DOHH2 (cell line): ENCODE measurements at regions not wholly inside any gene's neighbourhood (a gene's known extent, or its start where the extent isn't known, plus 50 kb on each side); places are given as distances from the start of the nearest gene placed in this dataset.

Experiments
- H3F3A ChIP-seq: fragments of 200-600 bp; sonication (generic), shearing (Covaris generic); 2 replicates; pipeline ENCODE4 v1.6.0; 2016; ENCODE audit warnings: antibody characterized with exemption, mild to moderate bottlenecking; ENCODE audit not compliant: control insufficient read depth, insufficient read depth
- H3K27ac ChIP-seq: fragments of 200-600 bp; sonication (generic); 2 replicates; pipeline ENCODE4 v1.5.1; 2014; ENCODE audit warnings: low read depth, mild to moderate bottlenecking, low read length, moderate library complexity
- H3K27me3 ChIP-seq: fragments of 200-600 bp; sonication (generic); 2 replicates; pipeline ENCODE4 v1.6.1; 2014; ENCODE audit warnings: mild to moderate bottlenecking, low read length, mixed read lengths; ENCODE audit not compliant: control insufficient read depth
- H3K36me3 ChIP-seq: fragments of 200-600 bp; sonication (generic); 2 replicates; pipeline ENCODE4 v1.6.1; 2014; ENCODE audit warnings: mild to moderate bottlenecking, low read length, moderate library complexity, mixed read lengths; ENCODE audit not compliant: control insufficient read depth
- H3K4me1 ChIP-seq: fragments of 200-600 bp; sonication (generic); 2 replicates; pipeline ENCODE4 v1.6.1; 2014; ENCODE audit warnings: mild to moderate bottlenecking, low read length, mixed read lengths; ENCODE audit not compliant: control insufficient read depth
- H3K4me2 ChIP-seq: fragments of 200-600 bp; sonication (generic); 2 replicates; pipeline ENCODE4 v1.6.0; 2014; ENCODE audit warnings: mild to moderate bottlenecking, low read length, moderate library complexity
- H3K4me3 ChIP-seq: fragments of 200-600 bp; sonication (generic); 2 replicates; pipeline ENCODE4 v1.5.1; 2014; ENCODE audit warnings: mild to moderate bottlenecking, low read length, mixed read lengths
- H3K79me2 ChIP-seq: fragments of 200-600 bp; sonication (generic); 2 replicates; pipeline ENCODE4 v1.6.1; 2014; ENCODE audit warnings: mild to moderate bottlenecking, low read length, mixed read lengths; ENCODE audit not compliant: control insufficient read depth
- H3K9me2 ChIP-seq: fragments of 200-600 bp; sonication (generic); replicated peaks from 2 replicates; pipeline ENCODE4 v1.6.1; 2014; ENCODE audit warnings: mild to moderate bottlenecking, low read length, mixed read lengths; ENCODE audit not compliant: control insufficient read depth
- H3K9me3 ChIP-seq: fragments of 200-600 bp; sonication (generic); 2 replicates; pipeline ENCODE4 v1.6.1; 2014; ENCODE audit warnings: antibody characterized with exemption, low read length, mixed read lengths; ENCODE audit not compliant: control insufficient read depth, insufficient read depth
- H4K20me1 ChIP-seq: fragments of 200-600 bp; sonication (generic); 2 replicates; pipeline ENCODE4 v1.6.0; 2014; ENCODE audit warnings: low read depth, mild to moderate bottlenecking, antibody characterized with exemption, low read length, moderate library complexity; ENCODE audit not compliant: control insufficient read depth, insufficient read depth
- EZH2phosphoT487 ChIP-seq: fragments of 200-600 bp; sonication (generic); IDR thresholded peaks from 2 replicates; pipeline ENCODE4 v1.6.1; 2017; ENCODE audit warnings: borderline replicate concordance, mild to moderate bottlenecking, antibody characterized with exemption, low read length, moderate library complexity, mixed read lengths
- TF ChIP-seq, protein P1 (sequence below): fragments of 200-600 bp; sonication (generic); IDR thresholded peaks from one replicate; pipeline ENCODE4 v1.5.1; 2014; ENCODE audit warnings: antibody characterized with exemption, mild to moderate bottlenecking, low read depth, low read length; ENCODE audit not compliant: poor library complexity, severe bottlenecking

- H3K4me3 ChIP-seq, result no peak overlapping the region
- no peaks in the 10 kb centered on the region for H3K36me3 ChIP-seq
- no peaks in the 10 kb centered on the region for H3K4me1 ChIP-seq
- no peaks in the 10 kb centered on the region for H4K20me1 ChIP-seq
- TF ChIP-seq, protein P1, sequence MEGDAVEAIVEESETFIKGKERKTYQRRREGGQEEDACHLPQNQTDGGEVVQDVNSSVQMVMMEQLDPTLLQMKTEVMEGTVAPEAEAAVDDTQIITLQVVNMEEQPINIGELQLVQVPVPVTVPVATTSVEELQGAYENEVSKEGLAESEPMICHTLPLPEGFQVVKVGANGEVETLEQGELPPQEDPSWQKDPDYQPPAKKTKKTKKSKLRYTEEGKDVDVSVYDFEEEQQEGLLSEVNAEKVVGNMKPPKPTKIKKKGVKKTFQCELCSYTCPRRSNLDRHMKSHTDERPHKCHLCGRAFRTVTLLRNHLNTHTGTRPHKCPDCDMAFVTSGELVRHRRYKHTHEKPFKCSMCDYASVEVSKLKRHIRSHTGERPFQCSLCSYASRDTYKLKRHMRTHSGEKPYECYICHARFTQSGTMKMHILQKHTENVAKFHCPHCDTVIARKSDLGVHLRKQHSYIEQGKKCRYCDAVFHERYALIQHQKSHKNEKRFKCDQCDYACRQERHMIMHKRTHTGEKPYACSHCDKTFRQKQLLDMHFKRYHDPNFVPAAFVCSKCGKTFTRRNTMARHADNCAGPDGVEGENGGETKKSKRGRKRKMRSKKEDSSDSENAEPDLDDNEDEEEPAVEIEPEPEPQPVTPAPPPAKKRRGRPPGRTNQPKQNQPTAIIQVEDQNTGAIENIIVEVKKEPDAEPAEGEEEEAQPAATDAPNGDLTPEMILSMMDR, result no peak
- TF ChIP-seq EZH2phosphoT487, result no peak
- H3F3A ChIP-seq, result no peaks in the 10 kb centered on the region
- H3K79me2 ChIP-seq, result no peaks in the 10 kb centered on the region
- H3K4me2 ChIP-seq, result no peak overlapping the region
- H3K27ac ChIP-seq, result no peak overlapping the region
- no peaks in the 10 kb centered on the region for H3K9me3 ChIP-seq
- no peaks in the 10 kb centered on the region for H3K27me3 ChIP-seq
- H3K9me2 ChIP-seq, result no peaks in the 10 kb centered on the region
These were observed 303.1 kb downstream of the CDH26 start for GRCh38 chr20:60261333-60261732.

GRCh38 chr20:60262967-60263603 is 304.9 kb downstream of the CDH26 start:
- Histone ChIP-seq H3K27me3 (no peaks in the 10 kb centered on the region), H3K27ac (no peak overlapping the region), H3K79me2 (no peaks in the 10 kb centered on the region), H3K4me2 (no peak overlapping the region), H3K36me3 (no peaks in the 10 kb centered on the region), H3K4me3 (no peak overlapping the region), H3K9me3 (no peaks in the 10 kb centered on the region), H3K9me2 (no peaks in the 10 kb centered on the region), H3F3A (no peaks in the 10 kb centered on the region), H4K20me1 (no peaks in the 10 kb centered on the region), H3K4me1 (no peaks in the 10 kb centered on the region)
- no peak for TF ChIP-seq EZH2phosphoT487
- TF ChIP-seq, protein P1, result peak; percentile 91

GRCh38 chr20:60263725-60264709 is 305.8 kb downstream of the CDH26 start:
- H3K79me2 ChIP-seq, result no peaks in the 10 kb centered on the region
- H3K4me2 ChIP-seq, result no peak overlapping the region
- H3K27me3 ChIP-seq, result no peaks in the 10 kb centered on the region

More at GRCh38 chr20:60263725-60264709, 305.8 kb downstream of the CDH26 start:
- Histone ChIP-seq H3K4me1 (no peaks in the 10 kb centered on the region), H4K20me1 (no peaks in the 10 kb centered on the region), H3K27ac (no peak overlapping the region), H3K4me3 (no peak overlapping the region), H3K9me3 (no peaks in the 10 kb centered on the region), H3K9me2 (no peaks in the 10 kb centered on the region), H3K36me3 (no peaks in the 10 kb centered on the region), H3F3A (no peaks in the 10 kb centered on the region)
- TF ChIP-seq, protein P1, result no peak
- TF ChIP-seq EZH2phosphoT487, result no peak
